ENCODE measurements at regions not wholly inside any gene's neighbourhood (a gene's known extent, or its start where the extent isn't known, plus 50 kb on each side); places are given as distances from the start of the nearest gene placed in this dataset.

GRCh38 chr1:14442669-14443068, 155.8 kb upstream of the KAZN start (continued):
- TF ChIP-seq ZNF280B (CRISPR knock-in tag; IDR thresholded peaks at IDR 0.05; ENCODE audit: borderline replicate concordance), result no peak
- TF ChIP-seq KAT2B (IDR thresholded peaks at IDR 0.05; ENCODE audit: borderline replicate concordance, low read depth, low read length), result no peak
- TF ChIP-seq MATR3 (CRISPR knock-in tag; IDR thresholded peaks at IDR 0.05), result no peak

GRCh38 chr1:14443164-14443787, 155.2 kb upstream of the KAZN start:
- H4K20me1 ChIP-seq (ENCODE audit: insufficient read depth, low read length), result no peaks in the 10 kb centered on the region
- BruUV-seq (replicated peaks), result no TSS peak
- no peaks in the 10 kb centered on the region for H3K36me3 ChIP-seq (replicated peaks in 1 of 2; ENCODE audit: control insufficient read depth in 1 of 2, insufficient read depth in 2 of 2, low read length in 2 of 2)
- POLR2A ChIA-PET, result no interaction called here
- H3K27me3 ChIP-seq (ENCODE audit: control insufficient read depth in 1 of 2, insufficient read depth in 2 of 2, low read length in 2 of 2), result peaks cover 0 to 15% of the 10 kb centered on the region in 2 experiments; a peak in 1 of 5 replicates
- no peak overlapping the region for H3K9ac ChIP-seq (ENCODE audit: insufficient read depth, low read depth, low read length)
- H3K4me2 ChIP-seq (ENCODE audit: low read depth, low read length), result no peak overlapping the region
- in situ Hi-C loops (cut with HindIII; ENCODE audit: extremely low pct_ligation_motif_present, low pct_unique_long_range_greater_than_20kb) (no loop called here), intact Hi-C loops (cut with micrococcal nuclease; ENCODE audit: unreplicated experiment) (no loop called here)
- no peaks in the 10 kb centered on the region for H3K9me3 ChIP-seq (ENCODE audit: low read length)
- H2AFZ ChIP-seq (ENCODE audit: low read length), result no peak overlapping the region
- CTCF ChIA-PET (ENCODE audit: low intra/inter-chr PET ratio, low total read pairs), result no interaction called here
- DNase-seq (ENCODE audit: low spot score), result no peak
- H3K27ac ChIP-seq (ENCODE audit: extremely low read length, insufficient read depth, low read length), result no peak overlapping the region
- no peak overlapping the region for H3K4me3 ChIP-seq (replicated peaks in 1 of 3; ENCODE audit: insufficient read depth in 1 of 3, low read depth in 2 of 3, low read length in 3 of 3)
- H3K4me1 ChIP-seq (ENCODE audit: insufficient read depth, low read length), result no peaks in the 10 kb centered on the region
- ATAC-seq, result no peak
- no peak for FAIRE-seq
- 0% methylated on average over 4 of the region's 4 CpGs for WGBS (ENCODE audit: low lambda C conversion rate)
- H3K79me2 ChIP-seq (ENCODE audit: insufficient read depth, low read length), result no peaks in the 10 kb centered on the region
- TF ChIP-seq MATR3 (CRISPR knock-in tag; IDR thresholded peaks at IDR 0.05) (no peak), MIER3 (CRISPR knock-in tag; IDR thresholded peaks at IDR 0.05; ENCODE audit: borderline replicate concordance) (no peak), NFAT5 (CRISPR knock-in tag; IDR thresholded peaks at IDR 0.05) (no peak), KAT8 (CRISPR knock-in tag; IDR thresholded peaks at IDR 0.05) (no peak), REPIN1 (CRISPR knock-in tag; IDR thresholded peaks at IDR 0.05; ENCODE audit: borderline replicate concordance, low read depth) (no peak), SP5 (CRISPR knock-in tag; IDR thresholded peaks at IDR 0.05; ENCODE audit: borderline replicate concordance, low read depth) (no peak), SUZ12 (IDR thresholded peaks at IDR 0.05; ENCODE audit: low read depth, low read length) (no peak), ZNF432 (CRISPR knock-in tag; IDR thresholded peaks at IDR 0.05; ENCODE audit: borderline replicate concordance) (no peak), NCOA2 (CRISPR knock-in tag; IDR thresholded peaks at IDR 0.05) (no peak), ZNF451 (CRISPR knock-in tag; IDR thresholded peaks at IDR 0.05) (no peak)
